Stimulated activated effector memory CD8-positive, alpha-beta T cell treated with anti-CD3 and anti-CD28 coated beads, Interleukin-12 subunit alpha, Interleukin-12 subunit beta, amount 100 ng/mL, for 72 hours (primary cell): ENCODE measurements at regions not wholly inside any gene's neighbourhood (a gene's known extent, or its start where the extent isn't known, plus 50 kb on each side); places are given as distances from the start of the nearest gene placed in this dataset.
"Not testable (repeated sequence)": the region's sequence is repeated elsewhere in the genome, so short reads cannot be mapped to it uniquely, and the experiment has no call there.

ENCODE experiments used
- ATAC-seq: fragments of 150-1000 bp; cut with Tn5 transposase; 2 replicates; pipeline ENCODE4 v1.10.0; 2021
- DNase-seq, 2 donors: peaks; one replicate each; pipeline ENCODE4 v3.0.0; 2021 to 2022; ENCODE audit warnings: low spot score in 2 of 2
- H3K27ac Mint-ChIP-seq: one replicate; pipeline ENCODE4 v1.8.0; 2022; ENCODE audit warnings: mild to moderate bottlenecking, mixed read lengths
- H3K36me3 Mint-ChIP-seq: one replicate; pipeline ENCODE4 v1.8.0; 2022; ENCODE audit warnings: mild to moderate bottlenecking, mixed read lengths
- H3K4me1 Mint-ChIP-seq: one replicate; pipeline ENCODE4 v1.8.0; 2022; ENCODE audit warnings: mixed read lengths
- H3K4me3 Mint-ChIP-seq: one replicate; pipeline ENCODE4 v1.8.0; 2022; ENCODE audit warnings: mild to moderate bottlenecking, mixed read lengths
- H3K9me3 Mint-ChIP-seq: one replicate; pipeline ENCODE4 v1.8.0; 2022; ENCODE audit warnings: mixed read lengths

- Mint-ChIP-seq H3K27ac (no peak overlapping the region), H3K36me3 (peaks cover 6% of the 10 kb centered on the region), H3K4me3 (no peak overlapping the region), H3K4me1 (no peaks in the 10 kb centered on the region), H3K9me3 (no peaks in the 10 kb centered on the region)
- DNase-seq (no peak), ATAC-seq (no peak)
These were observed 73.2 kb upstream of the NUP50 start for GRCh38 chr22:45090497-45090910.

DNA sequence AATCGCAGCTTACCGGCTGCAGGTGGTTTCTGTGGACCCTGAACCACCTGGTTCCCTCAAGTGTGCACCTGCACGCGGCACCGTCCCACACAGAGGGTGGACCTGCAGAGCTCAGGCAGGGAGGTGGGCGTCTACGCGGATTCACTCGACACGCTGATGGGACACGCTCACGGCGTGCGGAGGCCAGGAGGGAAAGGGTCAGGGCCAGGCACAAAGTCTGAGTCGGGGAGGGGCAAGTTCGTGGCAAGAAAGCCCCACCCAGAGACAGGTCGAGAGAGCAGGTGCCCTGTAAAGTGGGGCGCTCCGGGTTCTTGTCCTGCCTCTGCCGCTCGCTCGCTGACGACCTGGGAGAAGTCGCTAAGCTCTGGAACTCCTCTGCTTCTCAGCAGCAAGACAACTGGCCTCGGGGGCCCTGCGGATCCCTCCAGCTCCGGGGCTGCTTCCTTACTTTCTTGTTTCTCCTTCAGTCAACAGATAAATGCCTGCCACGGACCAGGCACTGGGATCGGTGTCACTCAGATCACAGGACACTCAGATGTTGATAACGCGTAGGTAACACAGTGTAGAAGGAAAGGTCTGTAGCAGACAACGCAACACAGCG, 72.4 kb upstream of the NUP50 start:
- Mint-ChIP-seq H3K27ac (no peak overlapping the region), H3K9me3 (no peaks in the 10 kb centered on the region), H3K4me3 (no peak overlapping the region), H3K36me3 (peaks cover 6% of the 10 kb centered on the region), H3K4me1 (peaks cover 3% of the 10 kb centered on the region)
- DNase-seq (no peak), ATAC-seq (no peak)

- not testable (repeated sequence) for H3K27ac Mint-ChIP-seq, H3K9me3 Mint-ChIP-seq
These were observed 71.8 kb upstream of the NUP50 start for GRCh38 chr22:45091875-45092274.

GRCh38 chr22:45092644-45093043, 71.1 kb upstream of the NUP50 start:
- peaks cover 6% of the 10 kb centered on the region for H3K36me3 Mint-ChIP-seq
- no peak overlapping the region for H3K4me3 Mint-ChIP-seq
- no peak for ATAC-seq
- no peak for DNase-seq
- no peak overlapping the region for H3K27ac Mint-ChIP-seq
- H3K4me1 Mint-ChIP-seq = peaks cover 6% of the 10 kb centered on the region
- H3K9me3 Mint-ChIP-seq = no peaks in the 10 kb centered on the region

More at GRCh38 chr22:45091875-45092274, 71.8 kb upstream of the NUP50 start:
- ATAC-seq, H3K4me3 Mint-ChIP-seq, H3K4me1 Mint-ChIP-seq, DNase-seq, H3K36me3 Mint-ChIP-seq: not testable (repeated sequence)

- peaks cover 6% of the 10 kb centered on the region for H3K36me3 Mint-ChIP-seq
- H3K27ac Mint-ChIP-seq = no peak overlapping the region
- no peaks in the 10 kb centered on the region for H3K9me3 Mint-ChIP-seq
- H3K4me3 Mint-ChIP-seq = no peak overlapping the region
- H3K4me1 Mint-ChIP-seq = peaks cover 6% of the 10 kb centered on the region
- ATAC-seq (no peak), DNase-seq (no peak)
These were observed 70.1 kb upstream of the NUP50 start for GRCh38 chr22:45093609-45094008.

DNA sequence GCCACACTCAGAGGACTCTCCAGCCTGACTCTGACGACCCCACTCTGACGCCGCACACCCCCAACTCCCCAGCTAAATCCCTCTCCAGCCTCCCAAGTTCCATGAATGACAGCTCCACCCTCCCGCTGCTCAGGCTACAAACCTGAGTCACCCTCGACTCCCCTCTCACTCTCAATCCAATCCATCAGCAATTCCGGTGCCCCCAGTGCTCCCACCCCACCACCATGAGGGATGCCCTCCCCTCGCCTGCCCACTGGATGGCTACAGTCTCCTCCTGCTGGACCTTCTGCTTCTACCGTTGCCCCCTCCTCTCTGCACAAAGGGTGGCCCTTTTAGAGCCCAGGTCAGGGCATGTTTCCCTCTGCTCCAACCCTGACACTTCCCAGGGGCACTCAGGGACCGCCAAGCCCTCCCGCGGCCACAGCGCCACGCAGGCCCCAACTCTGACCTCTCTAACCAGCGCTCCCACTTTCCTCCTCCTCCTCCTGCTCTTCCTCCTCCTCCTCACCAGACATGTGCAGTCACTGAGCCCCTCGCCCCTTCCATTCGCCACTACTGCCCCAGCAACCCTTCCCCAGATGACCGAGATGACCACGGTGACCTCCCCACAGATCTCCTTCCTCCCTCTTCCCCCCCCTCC, 69.5 kb upstream of the NUP50 start:
- ATAC-seq = no peak
- Mint-ChIP-seq H3K36me3 (peaks cover 6% of the 10 kb centered on the region), H3K9me3 (no peaks in the 10 kb centered on the region), H3K4me1 (peaks cover 6% of the 10 kb centered on the region), H3K27ac (no peak overlapping the region), H3K4me3 (no peak overlapping the region)
- DNase-seq = no peak

DNA sequence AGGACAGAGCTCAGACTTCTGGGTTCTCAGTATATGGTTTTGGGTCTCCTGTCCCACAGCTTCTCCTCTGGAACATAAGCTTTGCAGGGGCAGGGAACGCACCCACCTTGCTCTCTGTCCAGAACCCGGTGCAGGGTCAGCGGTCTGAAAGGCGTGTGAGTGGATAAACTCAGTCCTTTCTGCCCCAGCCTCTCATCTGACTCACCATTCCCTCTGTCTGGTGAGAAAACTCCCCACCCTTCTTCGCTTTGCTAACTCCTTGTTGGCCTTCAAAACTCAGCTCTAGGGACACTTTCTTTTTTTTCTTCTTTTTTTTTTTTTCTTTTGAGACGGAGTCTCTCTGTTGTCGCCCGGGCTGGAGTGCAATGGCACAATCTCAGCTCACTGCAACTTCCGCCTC, 68.9 kb upstream of the NUP50 start:
- Mint-ChIP-seq H3K4me1 (peaks cover 6% of the 10 kb centered on the region), H3K4me3 (no peak overlapping the region), H3K9me3 (no peaks in the 10 kb centered on the region), H3K27ac (no peak overlapping the region), H3K36me3 (peaks cover 6% of the 10 kb centered on the region)
- ATAC-seq = no peak
- no peak for DNase-seq

DNA sequence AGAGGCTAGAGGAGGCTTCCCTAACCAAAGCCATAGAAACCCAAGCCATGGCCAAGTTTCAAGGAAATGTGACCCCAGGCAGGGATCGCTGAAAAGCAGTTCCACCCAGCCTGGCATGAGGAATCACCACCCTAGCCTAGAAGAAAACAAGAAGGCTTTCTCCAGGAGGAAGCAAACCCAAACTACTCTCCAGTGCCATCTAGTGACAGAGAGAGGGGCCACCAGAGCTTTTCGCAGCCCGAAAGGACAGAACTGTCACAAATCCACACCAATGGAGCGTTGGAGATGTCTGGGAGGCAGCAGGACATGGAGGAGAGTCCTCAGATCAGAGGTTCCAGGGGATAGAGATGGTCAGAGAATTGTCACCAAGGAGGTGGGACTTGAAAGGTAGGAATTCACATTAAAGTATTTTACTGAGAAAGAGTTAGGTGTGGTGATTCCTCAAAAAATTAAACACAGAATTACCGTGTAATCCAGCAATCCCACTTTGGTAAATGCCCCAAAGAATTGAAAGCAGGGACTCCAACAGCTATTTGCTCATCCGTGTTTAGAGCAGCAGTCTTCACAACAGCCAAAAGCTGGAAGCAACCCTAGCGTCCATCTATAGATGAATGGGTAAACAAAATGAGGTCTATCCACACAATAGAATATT, 67.3 kb upstream of the NUP50 start:
- H3K36me3 Mint-ChIP-seq = peaks cover 5% of the 10 kb centered on the region
- H3K4me3 Mint-ChIP-seq = no peak overlapping the region
- DNase-seq = peak; percentile 15 to 73
- no peaks in the 10 kb centered on the region for H3K9me3 Mint-ChIP-seq
- no peak overlapping the region for H3K27ac Mint-ChIP-seq
- peak; percentile 62 for ATAC-seq
- peaks cover 6% of the 10 kb centered on the region for H3K4me1 Mint-ChIP-seq

GRCh38 chr22:45097061-45097460, 66.7 kb upstream of the NUP50 start:
- Mint-ChIP-seq H3K4me1 (peaks cover 6% of the 10 kb centered on the region), H3K4me3 (no peak overlapping the region), H3K36me3 (no peaks in the 10 kb centered on the region), H3K27ac (no peak overlapping the region), H3K9me3 (no peaks in the 10 kb centered on the region)
- DNase-seq (no peak), ATAC-seq (no peak)

- H3K36me3 Mint-ChIP-seq = no peaks in the 10 kb centered on the region
- H3K27ac Mint-ChIP-seq = no peak overlapping the region
- H3K4me3 Mint-ChIP-seq = no peak overlapping the region
- ATAC-seq = peak; percentile 81
- DNase-seq = no peak
- H3K9me3 Mint-ChIP-seq = no peaks in the 10 kb centered on the region
- H3K4me1 Mint-ChIP-seq = peaks cover 6% of the 10 kb centered on the region
These were observed 65.7 kb upstream of the NUP50 start for GRCh38 chr22:45098056-45098455.

DNA sequence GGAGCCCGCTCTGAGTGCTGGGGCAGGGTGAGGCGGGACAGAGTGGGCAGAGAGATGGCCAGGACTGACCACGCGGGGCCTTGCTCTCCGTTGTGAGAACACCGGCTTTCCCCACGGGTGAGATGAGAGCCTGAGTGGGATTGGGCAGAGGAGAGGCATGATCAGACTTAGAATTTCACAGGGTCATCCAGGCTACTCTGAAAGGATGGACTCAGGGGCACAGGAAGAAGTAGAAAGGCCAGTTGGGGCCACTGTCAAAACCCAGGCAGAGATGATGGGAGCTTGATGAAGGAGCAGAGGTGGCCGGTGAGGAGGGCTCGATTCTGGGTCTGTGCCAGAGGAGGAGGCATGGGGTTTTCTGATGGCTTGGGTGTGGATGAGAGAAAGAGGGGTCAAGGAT, 63.8 kb upstream of the NUP50 start:
- Mint-ChIP-seq H3K36me3 (no peaks in the 10 kb centered on the region), H3K4me3 (no peak overlapping the region), H3K4me1 (peaks cover 6% of the 10 kb centered on the region), H3K9me3 (no peaks in the 10 kb centered on the region), H3K27ac (no peak overlapping the region)
- DNase-seq = no peak
- ATAC-seq = no peak

GRCh38 chr22:45101515-45102227, 62.1 kb upstream of the NUP50 start:
- no peak overlapping the region for H3K27ac Mint-ChIP-seq
- DNase-seq (no peak), ATAC-seq (peak; percentile 38)
- H3K36me3 Mint-ChIP-seq = no peaks in the 10 kb centered on the region
- no peaks in the 10 kb centered on the region for H3K4me1 Mint-ChIP-seq
- no peak overlapping the region for H3K4me3 Mint-ChIP-seq
- no peaks in the 10 kb centered on the region for H3K9me3 Mint-ChIP-seq

GRCh38 chr22:45102896-45103420, 60.8 kb upstream of the NUP50 start:
- Mint-ChIP-seq H3K4me3 (no peak overlapping the region), H3K4me1 (no peaks in the 10 kb centered on the region), H3K27ac (no peak overlapping the region), H3K36me3 (no peaks in the 10 kb centered on the region), H3K9me3 (no peaks in the 10 kb centered on the region)
- ATAC-seq = no peak
- DNase-seq = no peak

DNA sequence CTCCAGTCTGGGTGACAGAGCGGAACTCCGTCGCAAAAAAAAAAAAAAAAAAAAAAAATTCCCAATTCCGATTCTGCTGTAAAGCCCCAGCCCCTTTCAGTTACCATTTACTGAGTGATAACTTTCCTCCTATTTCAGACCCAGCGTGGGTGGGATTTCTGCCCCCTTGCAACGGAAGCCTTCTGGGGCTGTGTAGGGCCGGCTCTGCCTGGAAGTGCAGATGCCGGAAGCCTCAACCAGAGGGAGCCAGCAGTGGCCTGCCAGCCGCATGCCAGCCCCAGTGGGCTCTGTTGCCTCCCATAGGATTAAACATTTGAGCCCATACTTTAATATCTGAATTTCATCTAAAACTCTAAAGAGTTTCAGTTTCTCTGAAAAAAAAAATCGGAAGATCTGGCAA, 60.0 kb upstream of the NUP50 start:
- no peaks in the 10 kb centered on the region for H3K9me3 Mint-ChIP-seq
- no peak overlapping the region for H3K27ac Mint-ChIP-seq
- H3K36me3 Mint-ChIP-seq = no peaks in the 10 kb centered on the region
- DNase-seq (no peak), ATAC-seq (no peak)
- H3K4me1 Mint-ChIP-seq = no peaks in the 10 kb centered on the region
- H3K4me3 Mint-ChIP-seq = no peak overlapping the region

GRCh38 chr22:45104313-45104712, 59.4 kb upstream of the NUP50 start:
- no peaks in the 10 kb centered on the region for H3K9me3 Mint-ChIP-seq
- H3K4me1 Mint-ChIP-seq = no peaks in the 10 kb centered on the region
- ATAC-seq = no peak
- no peak overlapping the region for H3K27ac Mint-ChIP-seq
- H3K4me3 Mint-ChIP-seq = no peak overlapping the region
- H3K36me3 Mint-ChIP-seq = no peaks in the 10 kb centered on the region
- DNase-seq = no peak
